K562 (cell line): ENCODE measurements at regions not wholly inside any gene's neighbourhood (a gene's known extent, or its start where the extent isn't known, plus 50 kb on each side); places are given as distances from the start of the nearest gene placed in this dataset.

Source experiments
- ATF3 ChIP-seq, 2 experiments: fragments of 450-650 bp in 1 of 2; sonication (generic) in 1 of 2; formaldehyde crosslinking in 1 of 2; IDR thresholded peaks in 1 of 2; conservative IDR thresholded peaks in 1 of 2; 2 replicates each; pipeline versions ENCODE4 v1.6.1 to v1.8.1; 2016 to 2023; ENCODE audit warnings: mild to moderate bottlenecking in 2 of 2, moderate library complexity in 2 of 2, inconsistent platforms in 1 of 2, missing genetic modification reagents in 1 of 2
- CREB3 ChIP-seq: fragments of 450-650 bp; conservative IDR thresholded peaks from 2 replicates; pipeline ENCODE4 v1.6.1; 2016; ENCODE audit warnings: missing genetic modification characterization, low read depth, mild to moderate bottlenecking, missing compliant biosample characterization, moderate library complexity
- CTCF ChIP-seq, 3 experiments: IDR thresholded peaks in 2 of 3; conservative IDR thresholded peaks in 1 of 3; 2 replicates each; pipeline ENCODE4 v1.5.1; 2011 to 2012; ENCODE audit warnings: low read length in 3 of 3, mild to moderate bottlenecking in 3 of 3, control low read depth in 2 of 3, improper control_type of control experiment in 1 of 3, inconsistent platforms in 1 of 3, low read depth in 1 of 3, mixed read lengths in 1 of 3, moderate library complexity in 1 of 3; ENCODE audit not compliant: insufficient read depth in 2 of 3
- E2F6 ChIP-seq, 2 experiments: IDR thresholded peaks; 2 replicates each; pipeline ENCODE4 v1.6.1; 2011; ENCODE audit warnings: borderline replicate concordance in 1 of 2, control low read depth in 1 of 2, low read depth in 1 of 2, low read length in 1 of 2, mild to moderate bottlenecking in 1 of 2, mixed read lengths in 1 of 2, moderate library complexity in 1 of 2; ENCODE audit not compliant: insufficient read depth in 1 of 2, insufficient read length in 1 of 2, poor library complexity in 1 of 2, severe bottlenecking in 1 of 2; ENCODE audit errors: extremely low read depth in 1 of 2
- POLR2A ChIP-seq: fragments of 450-650 bp; conservative IDR thresholded peaks from 2 replicates; pipeline ENCODE4 v1.6.1; 2016
- TBP ChIP-seq: optimal IDR thresholded peaks from 2 replicates; pipeline ENCODE3; 2011; ENCODE audit warnings: low read depth, low read length, improper control_type of control experiment
- ZNF121 ChIP-seq: sonication (generic); formaldehyde crosslinking; conservative IDR thresholded peaks from 2 replicates; pipeline ENCODE4 v1.8.0; 2022; ENCODE audit warnings: missing genetic modification reagents

GRCh38 chr1:17952506-17952905, 155.1 kb upstream of the IGSF21 start:
- TF ChIP-seq E2F6 (IDR thresholded peaks at IDR 0.05; ENCODE audit: borderline replicate concordance in 1 of 2, extremely low read depth in 1 of 2, insufficient read depth in 1 of 2, insufficient read length in 1 of 2, low read depth in 1 of 2, low read length in 1 of 2, poor library complexity in 1 of 2, severe bottlenecking in 1 of 2), result no peak
- no peak for TF ChIP-seq POLR2A
- TF ChIP-seq ZNF121, result no peak
- no peak for TF ChIP-seq CREB3 (tag)
- TF ChIP-seq CTCF (IDR thresholded peaks at IDR 0.05 in 2 of 3, conservative IDR thresholded peaks at IDR 0.05 in 1 of 3; ENCODE audit: insufficient read depth in 2 of 3, low read depth in 1 of 3, low read length in 3 of 3), result no peak
- TF ChIP-seq TBP, result no peak
- no peak for TF ChIP-seq ATF3 (IDR thresholded peaks at IDR 0.05)
- no peak for TF ChIP-seq ATF3 (CRISPR knock-in tag; conservative IDR thresholded peaks at IDR 0.05)
